ENCODE measurements at regions not wholly inside any gene's neighbourhood (a gene's known extent, or its start where the extent isn't known, plus 50 kb on each side); places are given as distances from the start of the nearest gene placed in this dataset.

DNA sequence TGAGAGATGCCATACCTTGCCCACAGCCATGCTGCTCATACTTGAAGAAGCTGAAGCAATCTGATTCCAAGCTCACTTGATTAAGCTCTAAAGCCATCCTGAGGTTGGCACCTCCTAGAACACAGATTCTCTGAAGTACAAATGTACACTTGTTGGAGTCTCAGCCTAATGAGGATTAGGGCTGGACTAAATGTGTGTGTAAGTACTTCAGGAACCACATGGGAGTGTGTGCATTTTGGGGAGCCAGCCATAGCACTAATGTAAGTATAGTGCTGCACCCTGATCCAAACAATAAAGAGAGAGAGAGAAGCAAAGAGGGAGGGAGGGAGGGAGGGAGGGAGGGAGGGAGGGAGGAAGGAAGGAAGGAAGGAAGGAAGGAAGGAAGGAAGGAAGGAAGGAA, 458.6 kb downstream of the MAFB start:
- H3K9me3 ChIP-seq: no peaks in the 10 kb centered on the region
- H3K27me3 ChIP-seq: peaks cover 3% of the 10 kb centered on the region
- no peak overlapping the region for H3K27ac ChIP-seq
- H3K4me1 ChIP-seq: no peaks in the 10 kb centered on the region
- TF ChIP-seq, protein P1, sequence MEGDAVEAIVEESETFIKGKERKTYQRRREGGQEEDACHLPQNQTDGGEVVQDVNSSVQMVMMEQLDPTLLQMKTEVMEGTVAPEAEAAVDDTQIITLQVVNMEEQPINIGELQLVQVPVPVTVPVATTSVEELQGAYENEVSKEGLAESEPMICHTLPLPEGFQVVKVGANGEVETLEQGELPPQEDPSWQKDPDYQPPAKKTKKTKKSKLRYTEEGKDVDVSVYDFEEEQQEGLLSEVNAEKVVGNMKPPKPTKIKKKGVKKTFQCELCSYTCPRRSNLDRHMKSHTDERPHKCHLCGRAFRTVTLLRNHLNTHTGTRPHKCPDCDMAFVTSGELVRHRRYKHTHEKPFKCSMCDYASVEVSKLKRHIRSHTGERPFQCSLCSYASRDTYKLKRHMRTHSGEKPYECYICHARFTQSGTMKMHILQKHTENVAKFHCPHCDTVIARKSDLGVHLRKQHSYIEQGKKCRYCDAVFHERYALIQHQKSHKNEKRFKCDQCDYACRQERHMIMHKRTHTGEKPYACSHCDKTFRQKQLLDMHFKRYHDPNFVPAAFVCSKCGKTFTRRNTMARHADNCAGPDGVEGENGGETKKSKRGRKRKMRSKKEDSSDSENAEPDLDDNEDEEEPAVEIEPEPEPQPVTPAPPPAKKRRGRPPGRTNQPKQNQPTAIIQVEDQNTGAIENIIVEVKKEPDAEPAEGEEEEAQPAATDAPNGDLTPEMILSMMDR (IDR thresholded peaks at IDR 0.05): no peak
- TF ChIP-seq EP300 (IDR thresholded peaks at IDR 0.05) (no peak), POLR2A (IDR thresholded peaks at IDR 0.05) (no peak), POLR2AphosphoS5 (IDR thresholded peaks at IDR 0.05) (no peak)
- no peak overlapping the region for H3K4me3 ChIP-seq
- no peak for ATAC-seq
- no peaks in the 10 kb centered on the region for H3K36me3 ChIP-seq

DNA sequence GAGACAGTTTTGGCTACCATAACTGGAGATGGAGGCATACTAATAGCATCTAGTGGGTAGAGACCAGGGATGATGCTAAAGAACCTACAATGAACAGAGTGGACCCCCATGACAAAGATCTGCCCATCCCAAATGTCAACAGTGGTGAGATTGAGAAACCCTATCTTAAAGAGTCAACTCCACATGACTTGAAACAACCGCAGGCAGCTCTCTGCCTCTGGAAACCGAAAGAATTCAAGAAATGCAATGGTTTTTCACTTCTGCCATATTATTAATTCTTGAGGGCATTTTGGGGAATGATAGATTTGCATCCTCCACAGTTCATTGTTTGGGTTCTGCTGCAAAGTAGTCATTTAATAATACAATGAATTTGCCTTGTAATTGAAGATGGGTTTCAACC, 463.4 kb downstream of the MAFB start:
- no peaks in the 10 kb centered on the region for H3K27me3 ChIP-seq
- TF ChIP-seq POLR2A (IDR thresholded peaks at IDR 0.05): no peak
- no peak for TF ChIP-seq EP300 (IDR thresholded peaks at IDR 0.05)
- TF ChIP-seq, protein P1 (IDR thresholded peaks at IDR 0.05): no peak
- no peak for TF ChIP-seq POLR2AphosphoS5 (IDR thresholded peaks at IDR 0.05)
- no peak overlapping the region for H3K4me3 ChIP-seq
- 83 to 100% methylated on average over 2 of the region's 2 CpGs for WGBS, 2 donors (ENCODE audit: low coverage in 1 of 2)
- no peaks in the 10 kb centered on the region for H3K36me3 ChIP-seq
- no peak for ATAC-seq
- no peaks in the 10 kb centered on the region for H3K9me3 ChIP-seq
- H3K4me1 ChIP-seq: no peaks in the 10 kb centered on the region
- H3K27ac ChIP-seq: no peak overlapping the region

DNA sequence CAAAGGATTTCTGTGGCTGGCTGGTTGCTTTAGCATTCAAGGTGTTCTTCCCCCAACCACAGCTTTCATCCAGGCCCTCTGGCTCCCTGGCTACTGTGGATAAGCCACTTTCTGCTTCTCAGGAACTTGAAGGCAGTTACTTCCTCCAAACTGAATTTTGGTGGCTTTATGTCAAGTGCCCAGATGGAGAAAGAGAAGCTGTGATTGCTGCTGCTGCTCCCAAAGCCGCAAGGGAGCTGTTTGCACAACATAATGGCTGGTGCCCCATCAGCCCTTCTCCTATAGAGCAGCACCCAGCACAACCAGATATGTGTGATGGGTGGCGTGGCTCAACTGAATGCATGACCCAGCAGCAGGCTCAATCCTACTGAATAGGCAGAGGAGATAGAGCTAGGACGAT, 465.2 kb downstream of the MAFB start:
- 44 to 60% methylated on average over 1 of the region's 3 CpGs for WGBS, 2 donors (ENCODE audit: low coverage in 1 of 2)
- Histone ChIP-seq H3K27me3 (no peaks in the 10 kb centered on the region), H3K27ac (no peak overlapping the region), H3K36me3 (no peaks in the 10 kb centered on the region), H3K4me1 (no peaks in the 10 kb centered on the region), H3K9me3 (no peaks in the 10 kb centered on the region), H3K4me3 (no peak overlapping the region)
- TF ChIP-seq POLR2AphosphoS5 (IDR thresholded peaks at IDR 0.05): no peak
- TF ChIP-seq, protein P1 (IDR thresholded peaks at IDR 0.05): no peak
- no peak for TF ChIP-seq POLR2A (IDR thresholded peaks at IDR 0.05)
- TF ChIP-seq EP300 (IDR thresholded peaks at IDR 0.05): no peak
- ATAC-seq: no peak

DNA sequence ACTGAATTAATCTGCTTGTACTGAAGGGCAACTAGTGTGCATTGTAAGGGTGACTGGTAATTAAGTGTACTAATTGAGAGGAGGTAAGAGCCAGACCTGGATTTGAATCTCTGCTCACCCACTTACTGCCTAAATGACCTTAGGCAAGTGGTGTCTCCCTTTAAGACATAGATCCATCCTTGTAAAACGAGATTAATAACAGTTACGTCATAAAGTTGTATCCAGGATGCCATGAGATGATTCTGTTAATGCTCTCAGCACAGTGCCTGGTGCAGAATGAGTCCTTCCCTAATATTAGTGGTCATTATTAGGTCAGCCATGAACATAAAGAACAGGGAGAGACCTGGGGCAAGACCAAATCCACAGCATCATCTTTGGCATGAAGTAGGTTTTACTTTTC, 470.1 kb downstream of the MAFB start:
- Histone ChIP-seq H3K9me3 (no peaks in the 10 kb centered on the region), H3K27ac (no peak overlapping the region), H3K4me1 (no peaks in the 10 kb centered on the region), H3K4me3 (no peak overlapping the region), H3K36me3 (no peaks in the 10 kb centered on the region), H3K27me3 (no peaks in the 10 kb centered on the region)
- ATAC-seq: no peak
- 64% methylated on average over 2 of the region's 2 CpGs for WGBS, 2 donors (ENCODE audit: low coverage in 1 of 2)
- TF ChIP-seq POLR2A (IDR thresholded peaks at IDR 0.05): no peak
- no peak for TF ChIP-seq EP300 (IDR thresholded peaks at IDR 0.05)
- TF ChIP-seq, protein P1 (IDR thresholded peaks at IDR 0.05): no peak
- no peak for TF ChIP-seq POLR2AphosphoS5 (IDR thresholded peaks at IDR 0.05)

DNA sequence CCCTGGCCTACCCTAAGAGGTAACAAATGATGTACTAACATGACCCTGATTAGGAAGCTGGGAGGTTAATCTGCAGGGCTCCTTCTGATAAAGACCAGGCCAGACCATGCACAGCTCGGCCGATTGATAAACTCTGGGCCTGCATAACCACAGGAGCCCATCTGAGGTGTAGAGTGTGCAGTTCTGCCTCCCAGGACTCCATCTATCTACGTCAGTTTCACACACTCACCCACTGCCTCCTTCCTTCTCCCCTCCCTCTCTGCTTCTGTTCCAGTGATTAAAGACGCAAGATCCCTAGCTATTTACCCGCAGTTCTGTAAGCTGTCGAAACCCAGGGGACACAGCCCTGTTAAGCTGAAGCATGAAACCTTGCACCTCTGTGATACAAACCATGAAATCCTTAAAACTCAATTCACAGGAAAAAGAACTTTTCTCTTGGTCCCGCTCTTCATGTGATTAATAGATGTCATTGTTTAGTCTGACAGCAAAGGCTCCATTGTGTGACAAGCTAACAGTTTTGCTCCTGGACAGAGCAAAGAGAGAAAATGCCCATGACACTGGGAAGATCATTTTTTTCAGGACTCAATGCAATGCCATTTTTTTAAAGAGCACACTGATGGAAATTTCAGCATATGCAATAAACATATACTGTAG, 470.6 kb downstream of the MAFB start:
- TF ChIP-seq POLR2A (IDR thresholded peaks at IDR 0.05): no peak
- TF ChIP-seq POLR2AphosphoS5 (IDR thresholded peaks at IDR 0.05): no peak
- no peak for TF ChIP-seq EP300 (IDR thresholded peaks at IDR 0.05)
- TF ChIP-seq, protein P1 (IDR thresholded peaks at IDR 0.05): no peak
- no peak overlapping the region for H3K27ac ChIP-seq
- no peaks in the 10 kb centered on the region for H3K27me3 ChIP-seq
- H3K9me3 ChIP-seq: no peaks in the 10 kb centered on the region
- 61 to 89% methylated on average over 2 to 5 of the region's 7 CpGs for WGBS, 2 donors (ENCODE audit: low coverage in 1 of 2)
- no peak for ATAC-seq
- H3K36me3 ChIP-seq: no peaks in the 10 kb centered on the region
- no peak overlapping the region for H3K4me3 ChIP-seq
- no peaks in the 10 kb centered on the region for H3K4me1 ChIP-seq
